ENCODE measurements at regions not wholly inside any gene's neighbourhood (a gene's known extent, or its start where the extent isn't known, plus 50 kb on each side); places are given as distances from the start of the nearest gene placed in this dataset.

- no peaks in the 10 kb centered on the region for H3K27me3 ChIP-seq (ENCODE audit: insufficient read depth, low read length)
- H3K79me2 ChIP-seq (ENCODE audit: insufficient read depth, low read length), result no peaks in the 10 kb centered on the region
- no peak overlapping the region for H3K27ac ChIP-seq (ENCODE audit: low read depth, low read length)
- no peaks in the 10 kb centered on the region for H3K36me3 ChIP-seq (ENCODE audit: insufficient read depth, low read length)
- no peak overlapping the region for H2AFZ ChIP-seq (ENCODE audit: low read depth, low read length)
- Mint-ChIP-seq H3K27ac (ENCODE audit: unreplicated experiment) (no peak overlapping the region), H3K27me3 (ENCODE audit: low read depth, unreplicated experiment) (no peaks in the 10 kb centered on the region), H3K9me3 (ENCODE audit: unreplicated experiment) (peaks cover 2% of the 10 kb centered on the region), H3K4me1 (ENCODE audit: low read depth, unreplicated experiment) (no peaks in the 10 kb centered on the region), H3K36me3 (ENCODE audit: low read depth, unreplicated experiment) (no peaks in the 10 kb centered on the region), H3K4me3 (ENCODE audit: unreplicated experiment) (no peak overlapping the region)
- TF ChIP-seq EZH2 (IDR thresholded peaks at IDR 0.05; ENCODE audit: insufficient read depth, low read length) (no peak), CTCF (IDR thresholded peaks at IDR 0.05; ENCODE audit: insufficient read depth, low read depth, low read length) (no peak)
- H3K4me1 ChIP-seq (ENCODE audit: insufficient read depth, low read length), result no peaks in the 10 kb centered on the region
- H4K20me1 ChIP-seq (ENCODE audit: insufficient read depth, low read length), result no peaks in the 10 kb centered on the region
- H3K4me2 ChIP-seq (ENCODE audit: low read length), result no peak overlapping the region
- DNase-seq (ENCODE audit: low read depth) (no peak), FAIRE-seq (no peak)
- H3K9ac ChIP-seq (ENCODE audit: low read length), result no peak overlapping the region
- no peak overlapping the region for H3K4me3 ChIP-seq (ENCODE audit: insufficient read depth, low read depth, low read length)
- H3K9me3 ChIP-seq (ENCODE audit: insufficient read depth, low read depth, low read length), result no peaks in the 10 kb centered on the region
Observed at GRCh38 chr18:1173593-1173992, 268.9 kb downstream of the ADCYAP1 start.

GRCh38 chr18:1177232-1177631, 272.6 kb downstream of the ADCYAP1 start:
- Histone ChIP-seq H4K20me1 (ENCODE audit: insufficient read depth, low read length) (no peaks in the 10 kb centered on the region), H3K27me3 (ENCODE audit: insufficient read depth, low read length) (no peaks in the 10 kb centered on the region), H3K9me3 (ENCODE audit: insufficient read depth, low read depth, low read length) (no peaks in the 10 kb centered on the region), H3K4me3 (ENCODE audit: insufficient read depth, low read depth, low read length) (no peak overlapping the region), H3K79me2 (ENCODE audit: insufficient read depth, low read length) (no peaks in the 10 kb centered on the region), H3K4me1 (ENCODE audit: insufficient read depth, low read length) (no peaks in the 10 kb centered on the region), H2AFZ (ENCODE audit: low read depth, low read length) (no peak overlapping the region), H3K36me3 (ENCODE audit: insufficient read depth, low read length) (no peaks in the 10 kb centered on the region), H3K9ac (ENCODE audit: low read length) (no peak overlapping the region), H3K27ac (ENCODE audit: low read depth, low read length) (no peak overlapping the region), H3K4me2 (ENCODE audit: low read length) (no peak overlapping the region)
- FAIRE-seq (no peak), DNase-seq (ENCODE audit: low read depth) (no peak)
- Mint-ChIP-seq H3K9me3 (ENCODE audit: unreplicated experiment) (peaks cover 2% of the 10 kb centered on the region), H3K36me3 (ENCODE audit: low read depth, unreplicated experiment) (no peaks in the 10 kb centered on the region), H3K4me3 (ENCODE audit: unreplicated experiment) (no peak overlapping the region), H3K4me1 (ENCODE audit: low read depth, unreplicated experiment) (no peaks in the 10 kb centered on the region), H3K27me3 (ENCODE audit: low read depth, unreplicated experiment) (no peaks in the 10 kb centered on the region), H3K27ac (ENCODE audit: unreplicated experiment) (no peak overlapping the region)
- TF ChIP-seq CTCF (IDR thresholded peaks at IDR 0.05; ENCODE audit: insufficient read depth, low read depth, low read length) (no peak), EZH2 (IDR thresholded peaks at IDR 0.05; ENCODE audit: insufficient read depth, low read length) (no peak)

GRCh38 chr18:1191341-1191740, 286.7 kb downstream of the ADCYAP1 start:
- Histone ChIP-seq H3K27me3 (ENCODE audit: insufficient read depth, low read length) (no peaks in the 10 kb centered on the region), H3K9me3 (ENCODE audit: insufficient read depth, low read depth, low read length) (no peaks in the 10 kb centered on the region), H3K9ac (ENCODE audit: low read length) (no peak overlapping the region), H3K36me3 (ENCODE audit: insufficient read depth, low read length) (no peaks in the 10 kb centered on the region), H3K79me2 (ENCODE audit: insufficient read depth, low read length) (no peaks in the 10 kb centered on the region), H4K20me1 (ENCODE audit: insufficient read depth, low read length) (no peaks in the 10 kb centered on the region), H3K27ac (ENCODE audit: low read depth, low read length) (no peak overlapping the region), H3K4me1 (ENCODE audit: insufficient read depth, low read length) (no peaks in the 10 kb centered on the region), H2AFZ (ENCODE audit: low read depth, low read length) (no peak overlapping the region), H3K4me3 (ENCODE audit: insufficient read depth, low read depth, low read length) (no peak overlapping the region), H3K4me2 (ENCODE audit: low read length) (no peak overlapping the region)
- FAIRE-seq (no peak), DNase-seq (ENCODE audit: low read depth) (no peak)
- no peaks in the 10 kb centered on the region for H3K27me3 Mint-ChIP-seq (ENCODE audit: low read depth, unreplicated experiment)
- H3K4me1 Mint-ChIP-seq (ENCODE audit: low read depth, unreplicated experiment), result no peaks in the 10 kb centered on the region
- peaks cover 9% of the 10 kb centered on the region for H3K9me3 Mint-ChIP-seq (ENCODE audit: unreplicated experiment)
- H3K4me3 Mint-ChIP-seq (ENCODE audit: unreplicated experiment), result no peak overlapping the region
- H3K36me3 Mint-ChIP-seq (ENCODE audit: low read depth, unreplicated experiment), result no peaks in the 10 kb centered on the region
- TF ChIP-seq EZH2 (IDR thresholded peaks at IDR 0.05; ENCODE audit: insufficient read depth, low read length), result no peak
- TF ChIP-seq CTCF (IDR thresholded peaks at IDR 0.05; ENCODE audit: insufficient read depth, low read depth, low read length), result no peak
- H3K27ac Mint-ChIP-seq (ENCODE audit: unreplicated experiment), result no peak overlapping the region

All from astrocyte (in vitro differentiated cells and primary cell).